Hepatocyte (in vitro differentiated cells): ENCODE measurements at regions not wholly inside any gene's neighbourhood (a gene's known extent, or its start where the extent isn't known, plus 50 kb on each side); places are given as distances from the start of the nearest gene placed in this dataset.

Experiments used
- CTCF ChIP-seq: fragments of 200-600 bp; sonication (generic); IDR thresholded peaks from 2 replicates; pipeline ENCODE4 v1.5.1; 2016; ENCODE audit warnings: antibody characterized with exemption, mild to moderate bottlenecking; ENCODE audit not compliant: poor library complexity
- EZH2 ChIP-seq: fragments of 200-600 bp; sonication (generic); IDR thresholded peaks from 2 replicates; pipeline ENCODE4 v1.6.1; 2016; ENCODE audit warnings: antibody characterized with exemption, mild to moderate bottlenecking, borderline replicate concordance

GRCh38 chr6:84998223-84998622 lies 233.8 kb upstream of the TBX18 start:
- no peak for TF ChIP-seq EZH2
- TF ChIP-seq CTCF, result no peak
